ACC112 (cell line): ENCODE measurements at regions not wholly inside any gene's neighbourhood (a gene's known extent, or its start where the extent isn't known, plus 50 kb on each side); places are given as distances from the start of the nearest gene placed in this dataset.

Source experiments
- H2AFZ ChIP-seq: fragments of 200-600 bp; sonication (generic); one replicate; pipeline ENCODE4 v1.6.0; 2017; ENCODE audit warnings: antibody characterized with exemption, low read length; ENCODE audit not compliant: unreplicated experiment
- H3K27ac ChIP-seq: fragments of 200-600 bp; sonication (generic); 2 replicates; pipeline ENCODE4 v1.5.1; 2014; ENCODE audit warnings: low read depth, mild to moderate bottlenecking, antibody characterized with exemption, low read length, moderate library complexity
- H3K27me3 ChIP-seq: fragments of 200-600 bp; sonication (generic); 2 replicates; pipeline ENCODE4 v1.6.1; 2014; ENCODE audit warnings: mild to moderate bottlenecking, antibody characterized with exemption, low read length, moderate library complexity, mixed read lengths; ENCODE audit not compliant: insufficient read depth
- H3K36me3 ChIP-seq: fragments of 200-600 bp; sonication (generic); 2 replicates; pipeline ENCODE4 v1.6.1; 2016; ENCODE audit warnings: mild to moderate bottlenecking, antibody characterized with exemption, low read length, moderate library complexity, mixed read lengths; ENCODE audit not compliant: insufficient read depth
- H3K4me1 ChIP-seq: fragments of 200-600 bp; sonication (generic); one replicate; pipeline ENCODE4 v1.6.1; 2016; ENCODE audit warnings: low read length, mixed read lengths; ENCODE audit not compliant: insufficient read depth, unreplicated experiment, control insufficient read depth
- H3K4me3 ChIP-seq: fragments of 200-600 bp; sonication (generic); 2 replicates; pipeline ENCODE4 v1.5.1; 2014; ENCODE audit warnings: mild to moderate bottlenecking, low read depth, low read length
- H3K79me2 ChIP-seq: fragments of 200-600 bp; sonication (generic); one replicate; pipeline ENCODE4 v1.6.0; 2016; ENCODE audit warnings: low read length; ENCODE audit not compliant: control insufficient read depth, unreplicated experiment, insufficient read depth

DNA sequence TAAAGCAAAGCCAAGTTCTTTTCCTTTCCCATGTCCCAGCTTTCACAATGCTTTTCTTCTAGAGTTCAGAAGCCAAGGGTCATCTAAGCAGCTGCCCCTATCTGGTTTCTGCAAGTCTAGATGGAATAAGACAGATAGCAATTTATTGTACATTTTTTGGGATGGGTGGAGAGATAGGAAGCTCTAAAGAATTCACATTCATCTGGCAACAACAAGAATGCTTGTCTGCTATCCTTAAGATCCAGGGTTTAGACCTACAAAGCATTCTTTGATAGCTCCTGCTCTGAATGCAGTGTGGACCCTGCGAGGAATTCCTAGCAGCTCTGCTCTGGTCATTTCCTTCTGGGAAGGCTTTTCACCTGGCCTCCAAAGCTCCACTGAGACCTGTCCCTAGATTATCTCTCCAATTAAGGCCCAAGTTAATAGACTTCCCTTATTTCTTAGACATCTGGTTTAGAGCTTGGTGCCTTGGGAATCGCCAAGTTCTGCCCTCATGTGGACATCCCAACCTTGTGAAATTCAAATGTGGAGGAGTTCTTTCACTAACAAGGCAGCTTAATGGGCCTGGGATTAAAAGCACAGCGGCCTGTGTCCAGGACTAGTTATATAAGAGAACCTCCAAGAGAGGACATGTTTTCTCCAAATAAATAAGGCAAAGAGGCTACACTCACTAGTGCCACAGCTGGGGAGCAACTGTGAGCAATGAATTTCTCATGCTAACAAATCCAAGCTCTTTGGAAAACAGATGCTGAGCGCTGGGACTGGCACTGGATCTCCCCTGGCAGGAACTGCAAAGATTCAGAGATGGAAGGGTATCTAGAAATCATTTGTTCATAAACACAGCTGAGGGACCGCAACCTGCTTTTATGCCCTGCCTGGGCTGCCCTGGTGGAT is 384.5 kb upstream of the DDHD1 start:
- H3K4me3 ChIP-seq = no peak overlapping the region
- H3K36me3 ChIP-seq = no peaks in the 10 kb centered on the region
- H3K4me1 ChIP-seq = peaks cover 4% of the 10 kb centered on the region
- H3K27me3 ChIP-seq = no peaks in the 10 kb centered on the region
- no peak overlapping the region for H3K27ac ChIP-seq
- H2AFZ ChIP-seq = no peak overlapping the region
- H3K79me2 ChIP-seq = no peaks in the 10 kb centered on the region

DNA sequence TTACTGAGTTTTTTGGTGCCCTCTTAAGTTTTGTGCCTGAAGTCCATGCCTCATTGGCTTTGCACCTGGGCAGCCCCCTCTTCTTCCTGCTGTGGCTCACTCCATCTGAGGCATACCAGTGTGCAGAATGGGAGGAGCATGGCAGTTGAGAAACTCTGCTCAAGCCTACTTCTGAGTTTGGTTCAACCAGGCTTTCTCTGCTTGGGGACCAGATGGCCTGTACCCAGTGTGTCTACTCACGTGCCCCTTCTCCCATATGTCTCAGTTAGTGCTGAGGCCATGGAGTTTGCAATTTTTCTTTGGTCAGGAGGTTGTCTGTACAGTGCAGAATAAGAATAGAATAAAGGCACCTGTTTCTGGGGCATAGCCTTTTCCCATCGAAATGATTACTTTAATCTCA is 383.3 kb upstream of the DDHD1 start:
- Histone ChIP-seq H3K27me3 (no peaks in the 10 kb centered on the region), H3K4me1 (peaks cover 7% of the 10 kb centered on the region), H3K27ac (no peak overlapping the region), H2AFZ (no peak overlapping the region), H3K79me2 (no peaks in the 10 kb centered on the region), H3K4me3 (no peak overlapping the region), H3K36me3 (no peaks in the 10 kb centered on the region)

DNA sequence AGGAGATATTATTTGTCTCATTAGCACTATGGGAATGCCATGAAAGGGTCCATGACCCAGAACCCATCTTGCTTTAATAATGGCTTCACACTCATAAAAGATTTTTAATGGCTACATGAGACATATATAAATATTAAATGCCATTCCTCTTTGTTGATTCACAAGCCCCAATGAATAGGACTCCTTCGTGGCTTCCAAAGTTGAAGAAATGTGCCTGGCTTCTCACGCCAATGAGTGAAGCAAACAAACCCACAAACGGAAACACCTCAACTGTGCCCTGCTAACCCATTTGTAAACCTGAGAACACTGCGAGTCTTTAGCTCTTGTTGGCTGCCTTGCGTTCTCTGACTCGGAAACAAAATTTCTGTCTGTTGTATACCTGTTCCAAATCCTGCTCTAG is 381.7 kb upstream of the DDHD1 start:
- Histone ChIP-seq H3K4me1 (peaks cover 7% of the 10 kb centered on the region), H3K27me3 (no peaks in the 10 kb centered on the region), H2AFZ (no peak overlapping the region), H3K27ac (no peak overlapping the region), H3K36me3 (no peaks in the 10 kb centered on the region), H3K4me3 (no peak overlapping the region), H3K79me2 (no peaks in the 10 kb centered on the region)

DNA sequence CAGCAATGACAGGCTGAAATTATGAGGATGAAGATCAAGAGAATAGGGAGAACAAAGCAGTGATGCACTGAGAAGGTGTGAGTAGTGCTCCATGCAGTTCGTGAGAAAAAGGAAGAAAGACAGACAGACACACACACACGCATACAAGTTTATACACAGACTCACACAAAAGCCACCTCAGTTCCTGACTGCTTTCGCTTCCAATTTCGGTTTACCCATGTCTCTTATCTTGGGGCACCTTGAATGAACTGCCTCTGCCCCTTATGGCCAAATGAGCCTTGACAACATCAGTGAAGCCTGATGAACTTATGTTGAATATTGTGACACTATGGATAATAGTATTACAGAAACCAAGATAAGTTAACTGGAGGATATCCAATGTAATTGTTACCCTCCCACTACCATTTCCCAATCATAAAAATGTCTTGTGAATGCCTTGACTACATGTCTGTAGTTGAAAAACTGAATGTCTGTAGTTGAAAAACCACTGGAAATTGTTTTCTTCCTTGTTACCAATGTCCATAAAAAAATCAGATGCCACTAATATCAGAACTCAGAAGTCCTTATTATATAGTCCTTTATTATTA is 380.4 kb upstream of the DDHD1 start:
- Histone ChIP-seq H2AFZ (no peak overlapping the region), H3K27ac (no peak overlapping the region), H3K4me3 (no peak overlapping the region), H3K36me3 (no peaks in the 10 kb centered on the region), H3K27me3 (no peaks in the 10 kb centered on the region), H3K4me1 (peaks cover 7% of the 10 kb centered on the region), H3K79me2 (no peaks in the 10 kb centered on the region)

DNA sequence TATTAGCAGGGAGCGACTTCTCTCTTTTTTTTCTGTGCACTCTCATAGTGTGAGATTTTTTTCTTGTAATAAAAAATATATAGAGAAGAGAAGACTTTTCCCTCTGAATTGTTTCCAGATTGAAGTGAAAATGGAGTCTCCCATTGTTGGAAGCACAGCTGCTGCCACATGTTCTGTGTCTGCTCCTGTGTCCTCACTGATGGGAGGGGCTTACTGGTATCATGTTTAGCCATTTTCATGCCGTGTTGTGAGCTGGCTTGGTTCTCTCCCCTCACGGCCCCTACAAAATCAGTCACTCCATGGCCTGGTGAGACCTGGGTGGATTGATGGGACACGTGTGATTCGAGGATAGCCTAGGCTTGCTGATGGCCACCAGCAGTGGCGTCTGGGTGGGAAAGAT is 379.7 kb upstream of the DDHD1 start:
- Histone ChIP-seq H3K27me3 (no peaks in the 10 kb centered on the region), H3K36me3 (no peaks in the 10 kb centered on the region), H3K79me2 (no peaks in the 10 kb centered on the region), H2AFZ (no peak overlapping the region), H3K27ac (no peak overlapping the region), H3K4me1 (peaks cover 7% of the 10 kb centered on the region), H3K4me3 (no peak overlapping the region)

DNA sequence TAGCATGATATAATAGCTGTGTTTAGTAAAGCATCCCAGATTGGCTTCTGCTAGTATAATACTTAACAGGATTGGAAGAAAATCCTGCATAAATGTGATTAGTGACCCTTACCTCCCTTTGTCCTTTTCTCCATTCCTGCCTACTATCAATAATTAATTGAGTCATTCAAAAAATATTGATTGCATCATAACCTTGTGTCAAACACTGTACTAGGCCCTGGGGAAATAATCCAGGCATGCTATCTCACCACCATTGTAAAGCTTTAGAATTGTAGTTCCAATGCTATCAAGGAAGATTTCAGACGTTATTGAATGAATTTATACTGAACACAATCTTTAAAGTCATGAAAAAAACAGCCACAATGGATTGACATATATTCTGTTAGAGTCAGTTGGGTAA is 378.6 kb upstream of the DDHD1 start:
- Histone ChIP-seq H3K79me2 (no peaks in the 10 kb centered on the region), H3K27me3 (no peaks in the 10 kb centered on the region)

DNA sequence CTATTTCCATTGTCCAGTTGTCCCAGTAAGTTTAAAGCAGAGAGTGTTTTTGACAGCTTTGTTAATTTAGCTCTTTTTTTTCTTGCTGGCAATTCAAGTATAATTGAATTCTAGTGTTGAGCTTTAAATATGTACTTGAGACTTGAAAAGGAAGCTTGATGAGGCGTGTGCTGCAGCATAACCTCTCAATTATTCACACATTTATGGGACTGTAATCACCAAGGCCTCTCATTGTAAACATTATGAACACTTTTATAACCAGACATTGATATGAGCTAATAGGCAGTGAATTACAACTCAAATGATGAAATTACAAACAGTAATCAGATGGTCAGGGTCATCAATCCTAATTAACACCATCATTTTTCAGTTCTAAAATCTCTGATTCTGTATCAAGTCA is 378.0 kb upstream of the DDHD1 start:
- H3K27me3 ChIP-seq = no peaks in the 10 kb centered on the region
- H3K27ac ChIP-seq = no peak overlapping the region
- H3K4me3 ChIP-seq = no peak overlapping the region
- no peak overlapping the region for H2AFZ ChIP-seq
- no peaks in the 10 kb centered on the region for H3K79me2 ChIP-seq
- H3K36me3 ChIP-seq = no peaks in the 10 kb centered on the region
- H3K4me1 ChIP-seq = peaks cover 7% of the 10 kb centered on the region

More for the DNA sequence above, 378.6 kb upstream of the DDHD1 start:
- no peak overlapping the region for H3K27ac ChIP-seq
- H2AFZ ChIP-seq = no peak overlapping the region
- H3K4me1 ChIP-seq = peaks cover 7% of the 10 kb centered on the region
- H3K4me3 ChIP-seq = no peak overlapping the region
- H3K36me3 ChIP-seq = no peaks in the 10 kb centered on the region

DNA sequence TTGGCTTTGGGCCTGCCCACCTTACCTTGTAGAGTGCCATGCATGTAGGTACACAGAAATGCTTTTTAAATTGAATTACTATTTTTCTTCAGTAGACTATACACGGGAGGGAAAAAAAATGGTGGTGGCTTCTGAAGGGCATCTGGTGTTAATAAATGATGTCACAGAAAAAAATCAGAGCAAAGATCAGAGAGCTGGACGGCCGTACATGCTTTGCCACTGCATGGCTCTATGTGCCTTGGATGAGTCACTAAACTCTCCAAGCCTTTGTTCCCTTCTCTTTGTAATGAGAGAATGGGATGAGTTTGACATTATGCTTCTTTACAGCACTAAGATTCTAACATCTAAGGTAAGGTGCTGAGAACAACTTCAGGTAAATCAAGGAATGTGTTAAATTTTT is 376.4 kb upstream of the DDHD1 start:
- Histone ChIP-seq H2AFZ (no peak overlapping the region), H3K36me3 (no peaks in the 10 kb centered on the region), H3K27me3 (no peaks in the 10 kb centered on the region), H3K4me3 (no peak overlapping the region), H3K4me1 (peaks cover 10% of the 10 kb centered on the region), H3K79me2 (no peaks in the 10 kb centered on the region), H3K27ac (no peak overlapping the region)

DNA sequence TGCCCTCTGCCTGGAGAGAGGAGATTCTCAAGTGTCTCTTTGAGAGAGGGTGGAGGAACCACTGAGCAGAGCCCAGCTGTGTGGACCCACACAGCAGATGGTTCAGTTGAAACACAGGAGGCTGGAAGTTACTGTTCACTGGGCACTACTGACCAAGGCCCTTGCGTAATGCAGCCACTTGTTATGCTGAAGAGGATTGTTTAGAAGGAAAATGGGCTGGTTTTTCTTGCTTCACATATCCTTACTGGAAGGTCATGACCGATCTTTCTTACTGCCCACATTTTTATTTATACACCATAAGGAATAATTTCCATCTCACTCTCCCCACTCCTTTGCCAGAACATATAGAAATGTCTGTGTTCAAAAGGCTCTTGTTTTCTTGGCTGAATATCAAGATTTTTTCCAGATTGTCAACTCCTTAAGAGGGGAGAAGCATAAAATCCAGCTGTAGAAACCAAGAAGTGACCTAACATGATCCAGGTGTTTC is 375.1 kb upstream of the DDHD1 start:
- Histone ChIP-seq H3K27me3 (no peaks in the 10 kb centered on the region), H3K79me2 (no peaks in the 10 kb centered on the region), H3K4me1 (peaks cover 10% of the 10 kb centered on the region), H3K36me3 (no peaks in the 10 kb centered on the region), H3K4me3 (no peak overlapping the region), H3K27ac (no peak overlapping the region), H2AFZ (no peak overlapping the region)

DNA sequence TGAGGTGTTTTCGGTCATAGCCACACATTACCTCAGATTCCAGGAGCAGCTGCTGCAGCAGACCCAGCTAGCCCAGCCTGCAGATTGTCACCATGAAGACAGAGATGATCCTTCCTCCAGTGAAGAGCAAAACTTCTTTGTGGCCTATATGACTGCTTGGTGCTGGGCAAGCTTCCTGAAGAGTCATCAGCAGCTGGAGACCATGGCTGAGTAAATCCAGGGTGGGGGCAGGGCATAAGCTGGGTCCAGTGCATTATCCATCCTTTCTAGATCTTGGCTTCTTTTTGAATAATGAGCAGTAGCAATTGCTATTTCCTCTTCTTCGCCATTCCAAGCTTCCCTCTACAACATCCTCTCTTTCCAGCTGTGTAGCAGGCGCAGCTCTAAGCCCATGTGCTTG is 373.1 kb upstream of the DDHD1 start:
- H3K27ac ChIP-seq = no peak overlapping the region
- H3K27me3 ChIP-seq = no peaks in the 10 kb centered on the region
- no peaks in the 10 kb centered on the region for H3K79me2 ChIP-seq
- H3K4me3 ChIP-seq = no peak overlapping the region
- H3K36me3 ChIP-seq = no peaks in the 10 kb centered on the region
- no peak overlapping the region for H2AFZ ChIP-seq
- H3K4me1 ChIP-seq = peaks cover 3% of the 10 kb centered on the region

DNA sequence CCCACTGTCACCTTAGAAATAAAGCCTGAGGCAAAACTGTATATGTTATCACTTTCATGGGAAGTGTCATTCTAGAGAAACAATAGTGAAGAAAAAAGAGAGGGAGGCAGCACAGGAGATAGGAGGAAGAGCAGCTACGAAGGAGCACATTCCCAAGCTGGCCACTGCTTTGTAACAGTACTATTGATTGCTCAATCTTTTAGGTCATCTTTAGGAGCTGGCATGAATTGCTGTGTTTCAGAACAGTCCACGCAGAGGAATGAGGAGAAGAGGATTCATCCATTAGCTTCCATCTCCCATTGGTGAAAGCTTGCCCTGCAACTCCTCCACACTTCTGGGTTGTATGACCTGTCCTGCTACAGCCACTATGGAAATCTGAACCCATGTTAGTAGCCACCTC is 372.5 kb upstream of the DDHD1 start:
- Histone ChIP-seq H3K27me3 (no peaks in the 10 kb centered on the region), H3K36me3 (no peaks in the 10 kb centered on the region), H3K4me1 (peaks cover 3% of the 10 kb centered on the region), H3K79me2 (no peaks in the 10 kb centered on the region), H3K4me3 (no peak overlapping the region), H2AFZ (no peak overlapping the region), H3K27ac (no peak overlapping the region)
